Astrocyte (in vitro differentiated cells and primary cell): ENCODE measurements at regions not wholly inside any gene's neighbourhood (a gene's known extent, or its start where the extent isn't known, plus 50 kb on each side); places are given as distances from the start of the nearest gene placed in this dataset.
A peak's percentile ranks its signal among the peaks of the same experiment; 100 is the strongest.

Experiments
- DNase-seq: peaks from one replicate; pipeline ENCODE4 v3.0.0-alpha.2; 2010; ENCODE audit warnings: low read depth
- FAIRE-seq: peaks from 2 replicates; lab custom pipeline; 2011; peaks lifted over from hg19 to GRCh38; lab: Jason Lieb, UNC
- H2AFZ ChIP-seq: 2 replicates; pipeline ENCODE4 v1.6.0; 2012; ENCODE audit warnings: low read depth, low read length, inconsistent platforms
- H3K27ac ChIP-seq: 2 replicates; pipeline ENCODE4 v1.5.1; 2011; ENCODE audit warnings: low read depth, low read length, inconsistent platforms
- H3K27me3 ChIP-seq: 2 replicates; pipeline ENCODE4 v1.6.0; 2011; ENCODE audit warnings: low read length, inconsistent platforms; ENCODE audit not compliant: insufficient read depth
- H3K36me3 ChIP-seq: 2 replicates; pipeline ENCODE4 v1.5.1; 2011; ENCODE audit warnings: low read length, inconsistent platforms; ENCODE audit not compliant: insufficient read depth
- H3K4me1 ChIP-seq: 2 replicates; pipeline ENCODE4 v1.5.1; 2011; ENCODE audit warnings: low read length, inconsistent platforms; ENCODE audit not compliant: insufficient read depth
- H3K4me2 ChIP-seq: 2 replicates; pipeline ENCODE4 v1.6.0; 2012; ENCODE audit warnings: low read length, inconsistent platforms
- H3K4me3 ChIP-seq: 2 replicates; pipeline ENCODE4 v1.5.1; 2011; ENCODE audit warnings: low read depth, mild to moderate bottlenecking, low read length, inconsistent platforms; ENCODE audit not compliant: insufficient read depth
- H3K79me2 ChIP-seq: 2 replicates; pipeline ENCODE4 v1.6.0; 2012; ENCODE audit warnings: mild to moderate bottlenecking, low read length, inconsistent platforms; ENCODE audit not compliant: insufficient read depth
- H3K9ac ChIP-seq: 2 replicates; pipeline ENCODE4 v1.6.0; 2012; ENCODE audit warnings: mild to moderate bottlenecking, low read length, inconsistent platforms
- H3K9me3 ChIP-seq: 2 replicates; pipeline ENCODE4 v1.5.1; 2012; ENCODE audit warnings: low read depth, mild to moderate bottlenecking, low read length, inconsistent platforms; ENCODE audit not compliant: insufficient read depth
- H4K20me1 ChIP-seq: 2 replicates; pipeline ENCODE4 v1.6.0; 2012; ENCODE audit warnings: low read length, inconsistent platforms; ENCODE audit not compliant: insufficient read depth
- H3K27ac Mint-ChIP-seq: one replicate; pipeline ENCODE4 v1.8.0; 2021; ENCODE audit warnings: mild to moderate bottlenecking, mixed read lengths; ENCODE audit not compliant: unreplicated experiment
- H3K27me3 Mint-ChIP-seq: one replicate; pipeline ENCODE4 v1.8.0; 2021; ENCODE audit warnings: low read depth, mixed read lengths; ENCODE audit not compliant: unreplicated experiment
- H3K36me3 Mint-ChIP-seq: one replicate; pipeline ENCODE4 v1.8.0; 2021; ENCODE audit warnings: low read depth, mixed read lengths; ENCODE audit not compliant: unreplicated experiment
- H3K4me1 Mint-ChIP-seq: one replicate; pipeline ENCODE4 v1.8.0; 2021; ENCODE audit warnings: low read depth, mixed read lengths; ENCODE audit not compliant: unreplicated experiment
- H3K4me3 Mint-ChIP-seq: one replicate; pipeline ENCODE4 v1.8.0; 2021; ENCODE audit warnings: mild to moderate bottlenecking, moderate library complexity, mixed read lengths; ENCODE audit not compliant: unreplicated experiment
- H3K9me3 Mint-ChIP-seq: one replicate; pipeline ENCODE4 v1.8.0; 2021; ENCODE audit warnings: mild to moderate bottlenecking, mixed read lengths; ENCODE audit not compliant: unreplicated experiment
- EZH2 ChIP-seq: IDR thresholded peaks from 2 replicates; pipeline ENCODE4 v1.6.1; 2012; ENCODE audit warnings: mild to moderate bottlenecking, low read length, inconsistent platforms; ENCODE audit not compliant: insufficient read depth
- TF ChIP-seq, protein P1 (sequence below): IDR thresholded peaks from 2 replicates; pipeline ENCODE4 v1.5.1; 2011; ENCODE audit warnings: low read depth, mild to moderate bottlenecking, inconsistent platforms, low read length, moderate library complexity; ENCODE audit not compliant: insufficient read depth

DNA sequence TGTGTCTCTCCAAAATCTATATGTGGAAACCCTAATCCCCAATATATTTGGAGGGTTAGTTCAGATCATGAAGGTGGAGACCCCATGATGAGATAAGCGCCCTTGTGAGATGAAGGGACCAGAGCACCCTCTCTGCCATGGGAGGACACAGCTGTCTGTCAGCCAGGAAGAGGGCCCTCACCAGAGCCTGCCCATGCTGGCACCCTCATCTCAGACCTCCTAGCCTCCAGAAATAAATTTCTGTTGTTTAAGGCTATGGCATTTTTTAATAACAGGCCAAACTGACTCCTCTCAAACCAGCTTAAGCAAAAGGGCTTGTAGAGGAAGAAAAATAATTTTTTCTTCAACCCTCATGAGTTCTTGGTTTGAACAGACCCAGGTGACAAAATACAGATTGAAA, 79.2 kb upstream of the MAMDC2 start:
- Histone ChIP-seq H3K27me3 (no peaks in the 10 kb centered on the region), H3K4me1 (no peaks in the 10 kb centered on the region), H3K4me2 (peak overlapping the region; percentile 61), H3K9me3 (no peaks in the 10 kb centered on the region), H4K20me1 (no peaks in the 10 kb centered on the region), H3K36me3 (no peaks in the 10 kb centered on the region), H2AFZ (peak overlapping the region; percentile 53), H3K9ac (no peak overlapping the region), H3K79me2 (no peaks in the 10 kb centered on the region), H3K27ac (no peak overlapping the region), H3K4me3 (no peak overlapping the region)
- no peak for FAIRE-seq
- H3K36me3 Mint-ChIP-seq = no peaks in the 10 kb centered on the region
- H3K4me3 Mint-ChIP-seq = no peak overlapping the region
- no peaks in the 10 kb centered on the region for H3K27me3 Mint-ChIP-seq
- H3K9me3 Mint-ChIP-seq = no peaks in the 10 kb centered on the region
- no peak overlapping the region for H3K27ac Mint-ChIP-seq
- TF ChIP-seq, protein P1, sequence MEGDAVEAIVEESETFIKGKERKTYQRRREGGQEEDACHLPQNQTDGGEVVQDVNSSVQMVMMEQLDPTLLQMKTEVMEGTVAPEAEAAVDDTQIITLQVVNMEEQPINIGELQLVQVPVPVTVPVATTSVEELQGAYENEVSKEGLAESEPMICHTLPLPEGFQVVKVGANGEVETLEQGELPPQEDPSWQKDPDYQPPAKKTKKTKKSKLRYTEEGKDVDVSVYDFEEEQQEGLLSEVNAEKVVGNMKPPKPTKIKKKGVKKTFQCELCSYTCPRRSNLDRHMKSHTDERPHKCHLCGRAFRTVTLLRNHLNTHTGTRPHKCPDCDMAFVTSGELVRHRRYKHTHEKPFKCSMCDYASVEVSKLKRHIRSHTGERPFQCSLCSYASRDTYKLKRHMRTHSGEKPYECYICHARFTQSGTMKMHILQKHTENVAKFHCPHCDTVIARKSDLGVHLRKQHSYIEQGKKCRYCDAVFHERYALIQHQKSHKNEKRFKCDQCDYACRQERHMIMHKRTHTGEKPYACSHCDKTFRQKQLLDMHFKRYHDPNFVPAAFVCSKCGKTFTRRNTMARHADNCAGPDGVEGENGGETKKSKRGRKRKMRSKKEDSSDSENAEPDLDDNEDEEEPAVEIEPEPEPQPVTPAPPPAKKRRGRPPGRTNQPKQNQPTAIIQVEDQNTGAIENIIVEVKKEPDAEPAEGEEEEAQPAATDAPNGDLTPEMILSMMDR = no peak
- no peak for TF ChIP-seq EZH2
- DNase-seq = no peak
- peaks cover 22% of the 10 kb centered on the region for H3K4me1 Mint-ChIP-seq

DNA sequence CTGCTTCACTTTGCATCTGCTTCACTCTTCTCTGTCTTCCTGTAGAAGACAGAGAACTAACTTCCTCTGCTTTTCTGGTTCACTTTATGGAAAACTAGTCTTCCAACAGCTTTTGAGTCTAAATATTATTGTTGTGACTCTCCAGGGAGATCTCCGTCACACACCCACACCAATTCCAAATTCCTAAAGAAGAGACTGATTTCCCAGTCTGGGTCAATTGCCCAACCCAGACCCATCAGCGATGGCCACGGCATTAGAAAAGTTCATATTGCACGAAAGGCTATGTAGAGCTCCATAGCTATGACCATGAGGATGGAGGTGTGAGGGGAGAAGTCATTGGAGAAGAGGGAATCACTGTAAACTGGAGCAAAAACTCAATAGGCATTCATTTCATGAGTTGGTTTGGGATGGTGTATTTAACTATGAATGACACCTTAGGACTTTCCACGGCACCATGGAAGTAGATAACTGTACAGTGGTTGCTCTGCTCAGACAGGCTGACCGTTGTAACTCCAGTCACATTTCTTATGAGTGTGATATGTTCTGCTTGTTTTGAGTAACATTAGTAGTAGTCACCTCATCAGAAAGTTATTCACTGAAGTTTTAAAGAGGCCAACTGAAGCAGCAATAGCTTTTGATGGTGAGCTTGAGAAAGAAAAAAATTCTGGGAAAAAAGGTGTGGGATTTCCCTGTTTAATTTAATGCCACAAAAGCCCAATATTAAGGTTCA, 78.1 kb upstream of the MAMDC2 start:
- H3K27me3 ChIP-seq = no peaks in the 10 kb centered on the region
- Mint-ChIP-seq H3K9me3 (no peaks in the 10 kb centered on the region), H3K36me3 (no peaks in the 10 kb centered on the region), H3K27me3 (no peaks in the 10 kb centered on the region), H3K27ac (peak overlapping the region; percentile 9), H3K4me3 (no peak overlapping the region), H3K4me1 (peaks cover 29% of the 10 kb centered on the region)
- no peak overlapping the region for H3K4me2 ChIP-seq
- no peaks in the 10 kb centered on the region for H3K4me1 ChIP-seq
- no peaks in the 10 kb centered on the region for H4K20me1 ChIP-seq
- no peaks in the 10 kb centered on the region for H3K36me3 ChIP-seq
- no peak overlapping the region for H2AFZ ChIP-seq
- H3K4me3 ChIP-seq = no peak overlapping the region
- TF ChIP-seq, protein P1 = no peak
- TF ChIP-seq EZH2 = no peak
- H3K79me2 ChIP-seq = no peaks in the 10 kb centered on the region
- H3K9ac ChIP-seq = no peak overlapping the region
- H3K27ac ChIP-seq = no peak overlapping the region
- no peak for DNase-seq
- H3K9me3 ChIP-seq = no peaks in the 10 kb centered on the region
- no peak for FAIRE-seq

DNA sequence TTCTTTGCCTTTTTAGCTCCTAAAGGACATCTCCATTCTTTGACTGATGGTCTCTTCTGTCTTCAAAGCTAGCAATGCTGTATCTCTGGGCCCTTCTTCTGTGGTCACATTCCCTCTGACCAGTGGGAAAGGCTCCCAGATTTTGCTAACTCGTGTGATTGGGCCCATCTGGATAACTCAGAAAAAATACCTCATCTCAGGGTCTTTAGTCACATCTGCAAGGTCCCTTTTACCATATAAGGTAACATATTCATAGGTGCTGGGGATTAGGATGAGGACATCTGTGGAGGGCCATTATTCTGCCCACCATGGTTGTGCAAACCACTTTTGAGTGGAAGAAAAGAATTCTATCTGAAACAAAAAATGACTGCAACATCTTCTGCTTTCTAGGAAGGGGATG, 76.3 kb upstream of the MAMDC2 start:
- TF ChIP-seq, protein P1 = no peak
- no peaks in the 10 kb centered on the region for H3K27me3 Mint-ChIP-seq
- Histone ChIP-seq H3K36me3 (no peaks in the 10 kb centered on the region), H3K4me3 (no peak overlapping the region), H2AFZ (no peak overlapping the region), H3K27ac (no peak overlapping the region), H3K27me3 (no peaks in the 10 kb centered on the region), H3K9ac (no peak overlapping the region), H3K4me2 (no peak overlapping the region), H3K79me2 (no peaks in the 10 kb centered on the region), H3K4me1 (peaks cover 8% of the 10 kb centered on the region), H3K9me3 (no peaks in the 10 kb centered on the region), H4K20me1 (no peaks in the 10 kb centered on the region)
- H3K4me1 Mint-ChIP-seq = peaks cover 28% of the 10 kb centered on the region
- FAIRE-seq (no peak), DNase-seq (no peak)
- H3K4me3 Mint-ChIP-seq = no peak overlapping the region
- H3K27ac Mint-ChIP-seq = no peak overlapping the region
- no peaks in the 10 kb centered on the region for H3K36me3 Mint-ChIP-seq
- H3K9me3 Mint-ChIP-seq = no peaks in the 10 kb centered on the region
